DND-41 (cell line): ENCODE measurements at regions not wholly inside any gene's neighbourhood (a gene's known extent, or its start where the extent isn't known, plus 50 kb on each side); places are given as distances from the start of the nearest gene placed in this dataset.

Experiments used
- ATAC-seq: fragments of 200-7000 bp; cut with Tn5 transposase; 3 replicates; pipeline ENCODE4 v1.9.1; 2021; ENCODE audit warnings: low read depth; ENCODE audit not compliant: insufficient read depth
- DNase-seq: peaks from one replicate; pipeline ENCODE4 v3.0.0-alpha.2; 2020
- H2AFZ ChIP-seq: 2 replicates; pipeline ENCODE4 v1.6.0; 2012; ENCODE audit warnings: low read depth, low read length
- H3K27ac ChIP-seq: 2 replicates; pipeline ENCODE4 v1.5.1; 2012; ENCODE audit warnings: low read length, inconsistent platforms
- H3K27me3 ChIP-seq: fragments of 200-600 bp; sonication (generic); 2 replicates; pipeline ENCODE4 v1.6.0; 2012; ENCODE audit warnings: low read length, mild to moderate bottlenecking, inconsistent platforms; ENCODE audit not compliant: insufficient read depth, poor library complexity
- H3K36me3 ChIP-seq: 2 replicates; pipeline ENCODE4 v1.5.1; 2012; ENCODE audit warnings: low read length, inconsistent platforms; ENCODE audit not compliant: insufficient read depth
- H3K4me1 ChIP-seq: 2 replicates; pipeline ENCODE4 v1.5.1; 2012; ENCODE audit warnings: mild to moderate bottlenecking, low read length; ENCODE audit not compliant: insufficient read depth
- H3K4me2 ChIP-seq: 2 replicates; pipeline ENCODE4 v1.6.0; 2012; ENCODE audit warnings: mild to moderate bottlenecking, moderate library complexity, low read length, inconsistent platforms; ENCODE audit not compliant: insufficient read depth
- H3K4me3 ChIP-seq, 2 experiments: fragments of 200-600 bp in 1 of 2; shearing (Covaris generic) in 1 of 2; 2 replicates each; pipeline ENCODE4 v1.5.1; 2012 to 2016; ENCODE audit warnings: inconsistent platforms in 2 of 2, low read length in 2 of 2, mild to moderate bottlenecking in 2 of 2, low read depth in 1 of 2, moderate library complexity in 1 of 2
- H3K79me2 ChIP-seq: 2 replicates; pipeline ENCODE4 v1.6.0; 2012; ENCODE audit warnings: low read length, inconsistent platforms; ENCODE audit not compliant: insufficient read depth
- H3K9ac ChIP-seq: 2 replicates; pipeline ENCODE4 v1.6.0; 2012; ENCODE audit warnings: low read depth, mild to moderate bottlenecking, inconsistent platforms, low read length, moderate library complexity
- H3K9me3 ChIP-seq: 2 replicates; pipeline ENCODE4 v1.5.1; 2012; ENCODE audit warnings: low read length, moderate library complexity, mild to moderate bottlenecking, inconsistent platforms; ENCODE audit not compliant: insufficient read depth, severe bottlenecking
- H4K20me1 ChIP-seq: 2 replicates; pipeline ENCODE4 v1.6.0; 2012; ENCODE audit warnings: low read length; ENCODE audit not compliant: insufficient read depth
- CTCF ChIP-seq: IDR thresholded peaks from 2 replicates; pipeline ENCODE4 v1.5.1; 2012; ENCODE audit warnings: borderline replicate concordance, low read length, moderate library complexity, mild to moderate bottlenecking; ENCODE audit not compliant: poor library complexity, severe bottlenecking; ENCODE audit errors: extremely low read depth
- EZH2 ChIP-seq: IDR thresholded peaks from 3 replicates; pipeline ENCODE4 v1.6.1; 2012; ENCODE audit warnings: borderline replicate concordance, low read depth, mild to moderate bottlenecking, moderate library complexity, low read length, inconsistent platforms; ENCODE audit not compliant: severe bottlenecking

GRCh38 chr7:115356999-115357702 is 435.3 kb downstream of the MDFIC start:
- no peaks in the 10 kb centered on the region for H3K4me1 ChIP-seq
- no peaks in the 10 kb centered on the region for H3K9me3 ChIP-seq
- no peak for TF ChIP-seq CTCF
- TF ChIP-seq EZH2 = no peak
- no peak overlapping the region for H3K9ac ChIP-seq
- no peak overlapping the region for H3K4me3 ChIP-seq
- 0 out of 2 replicates have a peak overlapping the region, but pooled peaks have one; percentile 31 for H2AFZ ChIP-seq
- ATAC-seq (no peak), DNase-seq (no peak)
- H4K20me1 ChIP-seq = no peaks in the 10 kb centered on the region
- no peak overlapping the region for H3K4me2 ChIP-seq
- no peaks in the 10 kb centered on the region for H3K36me3 ChIP-seq
- no peak overlapping the region for H3K27ac ChIP-seq
- no peaks in the 10 kb centered on the region for H3K79me2 ChIP-seq
- H3K27me3 ChIP-seq = no peaks in the 10 kb centered on the region

- Histone ChIP-seq H2AFZ (peak overlapping the region; percentile 31; the same call in 1 of the 2 replicates), H3K9me3 (no peaks in the 10 kb centered on the region), H3K79me2 (no peaks in the 10 kb centered on the region), H4K20me1 (no peaks in the 10 kb centered on the region), H3K4me2 (no peak overlapping the region), H3K27me3 (no peaks in the 10 kb centered on the region), H3K9ac (no peak overlapping the region), H3K36me3 (no peaks in the 10 kb centered on the region), H3K4me1 (no peaks in the 10 kb centered on the region), H3K4me3 (no peak overlapping the region), H3K27ac (no peak overlapping the region)
- no peak for DNase-seq
- TF ChIP-seq EZH2 = no peak
- peak; percentile 34 for TF ChIP-seq CTCF
- peak; percentile 49; the same call in 1 of the 3 replicates for ATAC-seq
These were observed 434.3 kb downstream of the MDFIC start for GRCh38 chr7:115356139-115356746.

- H2AFZ ChIP-seq = no peak overlapping the region
- H3K36me3 ChIP-seq = no peaks in the 10 kb centered on the region
- no peaks in the 10 kb centered on the region for H4K20me1 ChIP-seq
- H3K9me3 ChIP-seq = no peaks in the 10 kb centered on the region
- TF ChIP-seq CTCF (no peak), EZH2 (no peak)
- no peaks in the 10 kb centered on the region for H3K4me1 ChIP-seq
- H3K27me3 ChIP-seq = no peaks in the 10 kb centered on the region
- H3K4me2 ChIP-seq = no peak overlapping the region
- no peak overlapping the region for H3K4me3 ChIP-seq
- no peak for DNase-seq
- H3K9ac ChIP-seq = no peak overlapping the region
- H3K79me2 ChIP-seq = no peaks in the 10 kb centered on the region
- H3K27ac ChIP-seq = no peak overlapping the region
- no peak for ATAC-seq
These were observed 433.0 kb downstream of the MDFIC start for GRCh38 chr7:115354925-115355324.
